ENCODE measurements at regions not wholly inside any gene's neighbourhood (a gene's known extent, or its start where the extent isn't known, plus 50 kb on each side); places are given as distances from the start of the nearest gene placed in this dataset.

- Histone ChIP-seq H3K4me2 (ENCODE audit: low read length) (no peak overlapping the region), H4K20me1 (ENCODE audit: insufficient read depth, low read length) (no peaks in the 10 kb centered on the region), H3K27ac (ENCODE audit: low read length) (no peak overlapping the region), H3K9me3 (ENCODE audit: insufficient read depth, low read length) (no peaks in the 10 kb centered on the region), H3K9ac (ENCODE audit: low read length) (no peak overlapping the region), H3K79me2 (ENCODE audit: low read length) (no peaks in the 10 kb centered on the region), H3K27me3 (ENCODE audit: low read depth, low read length) (no peaks in the 10 kb centered on the region), H3K4me1 (ENCODE audit: low read length) (no peaks in the 10 kb centered on the region), H3K36me3 (replicated peaks; ENCODE audit: low read depth, low read length) (no peaks in the 10 kb centered on the region), H3K4me3 (ENCODE audit: low read length) (no peak overlapping the region), H2AFZ (ENCODE audit: low read depth, low read length) (no peak overlapping the region)
- TF ChIP-seq CTCF (IDR thresholded peaks at IDR 0.05; ENCODE audit: low read depth, low read length) = no peak
- TF ChIP-seq EZH2phosphoT487 (IDR thresholded peaks at IDR 0.05; ENCODE audit: low read depth) = no peak
Observed at GRCh38 chr1:57594002-57594401, 170.1 kb upstream of the DAB1 start.

- no peak overlapping the region for H3K4me3 ChIP-seq (ENCODE audit: low read length)
- H3K79me2 ChIP-seq (ENCODE audit: low read length) = no peaks in the 10 kb centered on the region
- H3K4me2 ChIP-seq (ENCODE audit: low read length) = no peak overlapping the region
- H3K27me3 ChIP-seq (ENCODE audit: low read depth, low read length) = no peaks in the 10 kb centered on the region
- no peaks in the 10 kb centered on the region for H3K36me3 ChIP-seq (replicated peaks; ENCODE audit: low read depth, low read length)
- H3K9me3 ChIP-seq (ENCODE audit: insufficient read depth, low read length) = no peaks in the 10 kb centered on the region
- H4K20me1 ChIP-seq (ENCODE audit: insufficient read depth, low read length) = no peaks in the 10 kb centered on the region
- H3K4me1 ChIP-seq (ENCODE audit: low read length) = no peaks in the 10 kb centered on the region
- no peak overlapping the region for H2AFZ ChIP-seq (ENCODE audit: low read depth, low read length)
- no peak overlapping the region for H3K9ac ChIP-seq (ENCODE audit: low read length)
- no peak overlapping the region for H3K27ac ChIP-seq (ENCODE audit: low read length)
- TF ChIP-seq EZH2phosphoT487 (IDR thresholded peaks at IDR 0.05; ENCODE audit: low read depth) = no peak
- TF ChIP-seq CTCF (IDR thresholded peaks at IDR 0.05; ENCODE audit: low read depth, low read length) = no peak
Observed at GRCh38 chr1:57591842-57592241, 168.0 kb upstream of the DAB1 start.

- Histone ChIP-seq H3K4me3 (ENCODE audit: low read length) (no peak overlapping the region), H3K9ac (ENCODE audit: low read length) (no peak overlapping the region), H3K9me3 (ENCODE audit: insufficient read depth, low read length) (no peaks in the 10 kb centered on the region), H3K36me3 (replicated peaks; ENCODE audit: low read depth, low read length) (no peaks in the 10 kb centered on the region), H3K4me2 (ENCODE audit: low read length) (no peak overlapping the region), H3K79me2 (ENCODE audit: low read length) (no peaks in the 10 kb centered on the region), H4K20me1 (ENCODE audit: insufficient read depth, low read length) (no peaks in the 10 kb centered on the region), H3K27ac (ENCODE audit: low read length) (no peak overlapping the region), H2AFZ (ENCODE audit: low read depth, low read length) (no peak overlapping the region), H3K27me3 (ENCODE audit: low read depth, low read length) (no peaks in the 10 kb centered on the region), H3K4me1 (ENCODE audit: low read length) (no peaks in the 10 kb centered on the region)
- no peak for TF ChIP-seq CTCF (IDR thresholded peaks at IDR 0.05; ENCODE audit: low read depth, low read length)
- TF ChIP-seq EZH2phosphoT487 (IDR thresholded peaks at IDR 0.05; ENCODE audit: low read depth) = no peak
Observed at GRCh38 chr1:57590978-57591377, 167.1 kb upstream of the DAB1 start.

GRCh38 chr1:57586842-57587241, 163.0 kb upstream of the DAB1 start:
- H3K27me3 ChIP-seq (ENCODE audit: low read depth, low read length) = no peaks in the 10 kb centered on the region
- H3K36me3 ChIP-seq (replicated peaks; ENCODE audit: low read depth, low read length) = no peaks in the 10 kb centered on the region
- no peak for TF ChIP-seq EZH2phosphoT487 (IDR thresholded peaks at IDR 0.05; ENCODE audit: low read depth)
- TF ChIP-seq CTCF (IDR thresholded peaks at IDR 0.05; ENCODE audit: low read depth, low read length) = no peak
- H3K4me1 ChIP-seq (ENCODE audit: low read length) = no peaks in the 10 kb centered on the region
- H3K4me3 ChIP-seq (ENCODE audit: low read length) = no peak overlapping the region
- no peaks in the 10 kb centered on the region for H4K20me1 ChIP-seq (ENCODE audit: insufficient read depth, low read length)
- no peak overlapping the region for H3K27ac ChIP-seq (ENCODE audit: low read length)
- no peak overlapping the region for H3K4me2 ChIP-seq (ENCODE audit: low read length)
- H3K9ac ChIP-seq (ENCODE audit: low read length) = no peak overlapping the region
- H3K79me2 ChIP-seq (ENCODE audit: low read length) = no peaks in the 10 kb centered on the region
- no peak overlapping the region for H2AFZ ChIP-seq (ENCODE audit: low read depth, low read length)
- H3K9me3 ChIP-seq (ENCODE audit: insufficient read depth, low read length) = no peaks in the 10 kb centered on the region
